H9 (cell line): ENCODE measurements at regions not wholly inside any gene's neighbourhood (a gene's known extent, or its start where the extent isn't known, plus 50 kb on each side); places are given as distances from the start of the nearest gene placed in this dataset.

Experiments used
- DNase-seq: peaks from one replicate; pipeline ENCODE4 v3.0.0-alpha.2; 2017
- H2AFZ ChIP-seq: one replicate; pipeline ENCODE4 v1.6.1; 2013; ENCODE audit warnings: mild to moderate bottlenecking, low read length, control low read depth, moderate library complexity
- H2AK5ac ChIP-seq: 2 replicates; pipeline ENCODE4 v1.6.1; 2013; ENCODE audit warnings: low read length, control low read depth, mixed read lengths; ENCODE audit not compliant: insufficient read length
- H2BK120ac ChIP-seq: one replicate; pipeline ENCODE4 v1.6.1; 2013; ENCODE audit warnings: low read depth, mild to moderate bottlenecking, low read length, control low read depth, inconsistent platforms; ENCODE audit not compliant: poor library complexity, severe bottlenecking
- H2BK12ac ChIP-seq: 2 replicates; pipeline ENCODE4 v1.6.1; 2013; ENCODE audit warnings: low read length, control low read depth, mixed read lengths, low read depth; ENCODE audit not compliant: insufficient read length
- H2BK15ac ChIP-seq: 2 replicates; pipeline ENCODE4 v1.6.1; 2013; ENCODE audit warnings: low read depth, low read length, control low read depth
- H2BK20ac ChIP-seq: one replicate; pipeline ENCODE4 v1.6.1; 2013; ENCODE audit warnings: low read depth, mild to moderate bottlenecking, low read length, control low read depth, inconsistent platforms; ENCODE audit not compliant: poor library complexity, severe bottlenecking
- H2BK5ac ChIP-seq: 2 replicates; pipeline ENCODE4 v1.6.1; 2013; ENCODE audit warnings: low read length, control low read depth, mixed read lengths; ENCODE audit not compliant: insufficient read length
- H3K14ac ChIP-seq: 2 replicates; pipeline ENCODE4 v1.6.1; 2013; ENCODE audit warnings: low read length, control low read depth; ENCODE audit not compliant: insufficient read depth
- H3K18ac ChIP-seq: 2 replicates; pipeline ENCODE4 v1.6.1; 2013; ENCODE audit warnings: low read depth, mild to moderate bottlenecking, mixed read lengths, low read length, control low read depth; ENCODE audit not compliant: insufficient read length
- H3K23ac ChIP-seq: 2 replicates; pipeline ENCODE4 v1.6.1; 2013; ENCODE audit warnings: low read length, control low read depth, mixed read lengths, low read depth; ENCODE audit not compliant: insufficient read length
- H3K23me2 ChIP-seq: 2 replicates; pipeline ENCODE4 v1.6.1; 2013; ENCODE audit warnings: low read depth, mild to moderate bottlenecking, mixed read lengths, low read length, control low read depth; ENCODE audit not compliant: insufficient read length, poor library complexity, severe bottlenecking
- H3K27ac ChIP-seq: 2 replicates; pipeline ENCODE4 v1.5.1; 2013; ENCODE audit warnings: low read length, control low read depth, mixed read lengths, low read depth; ENCODE audit not compliant: insufficient read length
- H3K27me3 ChIP-seq: 2 replicates; pipeline ENCODE4 v1.6.1; 2013; ENCODE audit warnings: low read length, control low read depth, inconsistent platforms; ENCODE audit not compliant: insufficient read depth
- H3K4ac ChIP-seq: 2 replicates; pipeline ENCODE4 v1.6.1; 2013; ENCODE audit warnings: low read depth, mild to moderate bottlenecking, control low read depth, inconsistent platforms, low read length, moderate library complexity
- H3K4me1 ChIP-seq: 2 replicates; pipeline ENCODE4 v1.6.1; 2013; ENCODE audit warnings: low read length, control low read depth, inconsistent platforms; ENCODE audit not compliant: insufficient read depth
- H3K4me2 ChIP-seq: 2 replicates; pipeline ENCODE4 v1.6.1; 2013; ENCODE audit warnings: low read length, control low read depth, mixed read lengths; ENCODE audit not compliant: insufficient read length, insufficient read depth
- H3K56ac ChIP-seq: 2 replicates; pipeline ENCODE4 v1.6.1; 2013; ENCODE audit warnings: low read depth, mild to moderate bottlenecking, mixed read lengths, low read length, control low read depth; ENCODE audit not compliant: insufficient read length
- H3K79me1 ChIP-seq: 2 replicates; pipeline ENCODE4 v1.6.1; 2013; ENCODE audit warnings: low read depth, mild to moderate bottlenecking, moderate library complexity, low read length, control low read depth, inconsistent platforms; ENCODE audit not compliant: insufficient read depth, poor library complexity, severe bottlenecking
- H3K79me2 ChIP-seq: 2 replicates; pipeline ENCODE4 v1.6.1; 2013; ENCODE audit warnings: low read length, control low read depth, inconsistent platforms; ENCODE audit not compliant: insufficient read depth
- H3K9ac ChIP-seq: 2 replicates; pipeline ENCODE4 v1.6.1; 2013; ENCODE audit warnings: low read length, control low read depth, mixed read lengths; ENCODE audit not compliant: insufficient read length; ENCODE audit errors: extremely low read depth
- H3K9me3 ChIP-seq: one replicate; pipeline ENCODE4 v1.6.1; 2013; ENCODE audit warnings: low read depth, low read length, inconsistent platforms; ENCODE audit not compliant: control insufficient read depth
- H3T11ph ChIP-seq: one replicate; pipeline ENCODE4 v1.6.1; 2013; ENCODE audit warnings: mild to moderate bottlenecking, low read length, control low read depth, inconsistent platforms
- H4K20me1 ChIP-seq: one replicate; pipeline ENCODE4 v1.6.1; 2013; ENCODE audit not compliant: control insufficient read depth, insufficient read length, insufficient read depth
- H4K5ac ChIP-seq: 2 replicates; pipeline ENCODE4 v1.6.1; 2013; ENCODE audit warnings: low read depth, mild to moderate bottlenecking, mixed read lengths, low read length, control low read depth; ENCODE audit not compliant: insufficient read length
- H4K8ac ChIP-seq: replicated peaks from 2 replicates; pipeline ENCODE4 v1.6.1; 2013; ENCODE audit warnings: low read length, control low read depth, mixed read lengths, low read depth; ENCODE audit not compliant: insufficient read length
- H4K91ac ChIP-seq: 2 replicates; pipeline ENCODE4 v1.6.1; 2013; ENCODE audit warnings: low read depth, mild to moderate bottlenecking, moderate library complexity, mixed read lengths, low read length, control low read depth; ENCODE audit not compliant: insufficient read length
- H3K27ac Mint-ChIP-seq, 3 experiments: 2 replicates in 2 of 3; 3 replicates in 1 of 3; pipeline ENCODE4 v1.8.0; 2020 to 2021; ENCODE audit warnings: mixed read lengths in 3 of 3, mild to moderate bottlenecking in 1 of 3, moderate library complexity in 1 of 3
- H3K27me3 Mint-ChIP-seq: 2 replicates; pipeline ENCODE4 v1.8.0; 2021; ENCODE audit warnings: low read depth, mild to moderate bottlenecking, moderate library complexity, mixed read lengths
- H3K36me3 Mint-ChIP-seq, 3 experiments: 2 replicates in 2 of 3; 3 replicates in 1 of 3; pipeline ENCODE4 v1.8.0; 2020 to 2021; ENCODE audit warnings: low read depth in 3 of 3, mixed read lengths in 3 of 3; ENCODE audit not compliant: insufficient read depth in 1 of 3
- H3K4me1 Mint-ChIP-seq, 2 experiments: 2 replicates each; pipeline ENCODE4 v1.8.0; 2020; ENCODE audit warnings: mixed read lengths in 2 of 2
- H3K4me3 Mint-ChIP-seq, 2 experiments: 2 replicates in 1 of 2; 3 replicates in 1 of 2; pipeline ENCODE4 v1.8.0; 2020 to 2021; ENCODE audit warnings: mild to moderate bottlenecking in 2 of 2, mixed read lengths in 2 of 2, moderate library complexity in 1 of 2
- H3K9me3 Mint-ChIP-seq, 2 experiments: 2 replicates in 1 of 2; 3 replicates in 1 of 2; pipeline ENCODE4 v1.8.0; 2020; ENCODE audit warnings: mild to moderate bottlenecking in 2 of 2, mixed read lengths in 2 of 2, moderate library complexity in 1 of 2
- CTCF ChIP-seq: fragments of 200-600 bp; sonication (generic); conservative IDR thresholded peaks from 3 replicates; pipeline ENCODE4 v1.8.0; 2021; ENCODE audit warnings: antibody characterized with exemption, mild to moderate bottlenecking
- WGBS: extraction: QIAGEN DNeasy Blood & Tissue Kit; methylation state at CpG from one replicate; pipeline ENCODE4 v1.1.7; 2013; ENCODE audit warnings: missing lambda C conversion rate, low lambda C conversion rate, mixed read lengths; ENCODE audit not compliant: insufficient read length; ENCODE audit errors: extremely low coverage; 5-methylcytosine and 5-hydroxymethylcytosine counted together

- no peak overlapping the region for H4K5ac ChIP-seq
- H2BK120ac ChIP-seq = no peak overlapping the region
- no peaks in the 10 kb centered on the region for H3K23me2 ChIP-seq
- no peak overlapping the region for H3K4ac ChIP-seq
- H3K79me1 ChIP-seq = no peaks in the 10 kb centered on the region
- no peak overlapping the region for H2BK12ac ChIP-seq
- no peak overlapping the region for H2AFZ ChIP-seq
- no peak overlapping the region for H2BK5ac ChIP-seq
- no peak overlapping the region for H2BK15ac ChIP-seq
- WGBS = no CpG with 5 or more reads among the region's 4 CpGs
- no peaks in the 10 kb centered on the region for H3K9me3 ChIP-seq
- H2AK5ac ChIP-seq = no peak overlapping the region
- H4K8ac ChIP-seq = no peak overlapping the region
- no peaks in the 10 kb centered on the region for H4K20me1 ChIP-seq
- TF ChIP-seq CTCF = no peak
- H3K4me2 ChIP-seq = no peak overlapping the region
- H3K4me1 ChIP-seq = peaks cover 8% of the 10 kb centered on the region; the same call in 1 of the 2 replicates
- H3K18ac ChIP-seq = no peak overlapping the region
- Mint-ChIP-seq H3K9me3 (no peaks in the 10 kb centered on the region), H3K4me3 (no peak overlapping the region), H3K4me1 (peaks cover 34 to 37% of the 10 kb centered on the region in 2 experiments), H3K27me3 (peaks cover 11% of the 10 kb centered on the region), H3K36me3 (no peaks in the 10 kb centered on the region), H3K27ac (no peak overlapping the region)
- DNase-seq = no peak
- H3K14ac ChIP-seq = no peak overlapping the region
- no peaks in the 10 kb centered on the region; the same call in 1 of the 2 replicates for H3K27me3 ChIP-seq
- no peak overlapping the region for H4K91ac ChIP-seq
- no peak overlapping the region for H2BK20ac ChIP-seq
- no peaks in the 10 kb centered on the region for H3K79me2 ChIP-seq
- no peak overlapping the region for H3K23ac ChIP-seq
- H3K27ac ChIP-seq = no peak overlapping the region
- no peak overlapping the region for H3K9ac ChIP-seq
- H3T11ph ChIP-seq = no peak overlapping the region
- H3K56ac ChIP-seq = no peak overlapping the region
Observed at GRCh38 chr1:94329276-94329675, 88.9 kb upstream of the ABCD3 start.
